ENCODE measurements at regions not wholly inside any gene's neighbourhood (a gene's known extent, or its start where the extent isn't known, plus 50 kb on each side); places are given as distances from the start of the nearest gene placed in this dataset.

DNA sequence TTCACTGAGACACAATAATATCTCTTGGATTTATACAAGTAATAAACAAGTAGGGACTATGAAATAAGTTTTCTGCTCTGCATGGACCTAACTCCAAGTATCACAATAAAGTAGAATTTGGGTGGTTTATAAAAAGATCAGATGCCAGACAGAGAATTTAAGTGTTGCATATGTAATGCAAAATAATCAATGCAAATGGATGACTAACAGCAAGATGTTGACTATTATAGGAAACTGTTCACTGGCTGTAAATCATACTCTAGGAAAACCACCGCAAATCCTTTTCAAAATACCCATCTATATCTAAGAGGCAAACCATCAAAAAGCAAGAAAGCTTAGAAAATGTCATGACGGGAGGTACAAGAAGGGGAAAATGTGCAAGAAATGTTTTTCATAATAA is 539.8 kb upstream of the FAM174A start:
- no peak overlapping the region for H3K9ac ChIP-seq (ENCODE audit: extremely low read depth, insufficient read length, low read length)
- TF ChIP-seq, protein P1, sequence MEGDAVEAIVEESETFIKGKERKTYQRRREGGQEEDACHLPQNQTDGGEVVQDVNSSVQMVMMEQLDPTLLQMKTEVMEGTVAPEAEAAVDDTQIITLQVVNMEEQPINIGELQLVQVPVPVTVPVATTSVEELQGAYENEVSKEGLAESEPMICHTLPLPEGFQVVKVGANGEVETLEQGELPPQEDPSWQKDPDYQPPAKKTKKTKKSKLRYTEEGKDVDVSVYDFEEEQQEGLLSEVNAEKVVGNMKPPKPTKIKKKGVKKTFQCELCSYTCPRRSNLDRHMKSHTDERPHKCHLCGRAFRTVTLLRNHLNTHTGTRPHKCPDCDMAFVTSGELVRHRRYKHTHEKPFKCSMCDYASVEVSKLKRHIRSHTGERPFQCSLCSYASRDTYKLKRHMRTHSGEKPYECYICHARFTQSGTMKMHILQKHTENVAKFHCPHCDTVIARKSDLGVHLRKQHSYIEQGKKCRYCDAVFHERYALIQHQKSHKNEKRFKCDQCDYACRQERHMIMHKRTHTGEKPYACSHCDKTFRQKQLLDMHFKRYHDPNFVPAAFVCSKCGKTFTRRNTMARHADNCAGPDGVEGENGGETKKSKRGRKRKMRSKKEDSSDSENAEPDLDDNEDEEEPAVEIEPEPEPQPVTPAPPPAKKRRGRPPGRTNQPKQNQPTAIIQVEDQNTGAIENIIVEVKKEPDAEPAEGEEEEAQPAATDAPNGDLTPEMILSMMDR (conservative IDR thresholded peaks at IDR 0.05): no peak
- DNase-seq: no peak

More for the DNA sequence above, 539.8 kb upstream of the FAM174A start:
- no peak overlapping the region for H3K14ac ChIP-seq (ENCODE audit: insufficient read depth, low read length)
- no peak overlapping the region for H3T11ph ChIP-seq (ENCODE audit: low read length)
- no peaks in the 10 kb centered on the region for H3K27me3 Mint-ChIP-seq (ENCODE audit: low read depth)
- H3K23me2 ChIP-seq (ENCODE audit: insufficient read length, low read depth, low read length, poor library complexity, severe bottlenecking): no peaks in the 10 kb centered on the region
- no peak overlapping the region for H3K4ac ChIP-seq (ENCODE audit: low read depth, low read length)
- no peak overlapping the region for H3K27ac ChIP-seq (ENCODE audit: insufficient read length, low read depth, low read length)
- no peak overlapping the region for H2BK15ac ChIP-seq (ENCODE audit: low read depth, low read length)
- no peak overlapping the region for H3K4me3 Mint-ChIP-seq
- no peak overlapping the region for H4K5ac ChIP-seq (ENCODE audit: insufficient read length, low read depth, low read length)
- no peak overlapping the region for H3K18ac ChIP-seq (ENCODE audit: insufficient read length, low read depth, low read length)
- H3K79me2 ChIP-seq (ENCODE audit: insufficient read depth, low read length): no peaks in the 10 kb centered on the region
- H3K23ac ChIP-seq (ENCODE audit: insufficient read length, low read depth, low read length): no peak overlapping the region
- no peak overlapping the region for H2BK20ac ChIP-seq (ENCODE audit: low read depth, low read length, poor library complexity, severe bottlenecking)
- H3K79me1 ChIP-seq (ENCODE audit: insufficient read depth, low read depth, low read length, poor library complexity, severe bottlenecking): no peaks in the 10 kb centered on the region
- no peaks in the 10 kb centered on the region for H3K36me3 Mint-ChIP-seq (ENCODE audit: insufficient read depth in 1 of 3, low read depth in 3 of 3)
- H4K91ac ChIP-seq (ENCODE audit: insufficient read length, low read depth, low read length): no peak overlapping the region
- WGBS (ENCODE audit: extremely low coverage, insufficient read length, low lambda C conversion rate): no CpG with 5 or more reads among the region's 2 CpGs
- H4K8ac ChIP-seq (replicated peaks; ENCODE audit: insufficient read length, low read depth, low read length): no peak overlapping the region
- no peak overlapping the region for H2BK5ac ChIP-seq (ENCODE audit: insufficient read length, low read length)
- no peak overlapping the region for H2BK120ac ChIP-seq (ENCODE audit: low read depth, low read length, poor library complexity, severe bottlenecking)
- no peaks in the 10 kb centered on the region for H3K27me3 ChIP-seq (ENCODE audit: insufficient read depth, low read length)
- no peaks in the 10 kb centered on the region for H3K4me1 Mint-ChIP-seq
- H2AFZ ChIP-seq (ENCODE audit: low read length): no peak overlapping the region
- no peaks in the 10 kb centered on the region for H3K9me3 ChIP-seq (ENCODE audit: control insufficient read depth, low read depth, low read length)
- H2AK5ac ChIP-seq (ENCODE audit: insufficient read length, low read length): no peak overlapping the region
- H3K9me3 Mint-ChIP-seq: no peaks in the 10 kb centered on the region
- no peak overlapping the region for H3K27ac Mint-ChIP-seq
- no peak overlapping the region for H3K56ac ChIP-seq (ENCODE audit: insufficient read length, low read depth, low read length)
- no peaks in the 10 kb centered on the region for H3K4me1 ChIP-seq (ENCODE audit: insufficient read depth, low read length)
- no peaks in the 10 kb centered on the region for H4K20me1 ChIP-seq (ENCODE audit: control insufficient read depth, insufficient read depth, insufficient read length)
- H2BK12ac ChIP-seq (ENCODE audit: insufficient read length, low read depth, low read length): no peak overlapping the region
- H3K4me2 ChIP-seq (ENCODE audit: insufficient read depth, insufficient read length, low read length): no peak overlapping the region
